ENCODE measurements at regions not wholly inside any gene's neighbourhood (a gene's known extent, or its start where the extent isn't known, plus 50 kb on each side); places are given as distances from the start of the nearest gene placed in this dataset.

DNA sequence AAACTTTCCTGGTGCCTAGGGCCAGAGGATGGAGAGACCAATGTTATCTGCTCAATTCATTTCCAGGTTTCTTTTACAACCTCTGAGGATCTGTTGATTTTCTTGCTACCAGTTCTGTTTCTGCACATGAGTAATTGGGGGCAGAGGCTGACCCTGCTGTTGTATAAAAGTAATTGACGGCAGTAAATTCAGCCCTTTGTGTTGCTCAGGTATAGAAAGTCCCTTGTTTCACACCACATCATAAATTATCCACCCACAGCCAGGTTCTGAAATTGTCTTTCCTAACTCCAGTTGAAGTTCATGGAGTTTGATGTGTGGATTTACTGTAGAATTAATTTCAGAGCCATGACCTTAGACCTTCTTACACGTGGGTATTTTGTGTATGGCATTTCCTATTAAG is 107.4 kb upstream of the GRIK2 start:
- TF ChIP-seq, protein P1, sequence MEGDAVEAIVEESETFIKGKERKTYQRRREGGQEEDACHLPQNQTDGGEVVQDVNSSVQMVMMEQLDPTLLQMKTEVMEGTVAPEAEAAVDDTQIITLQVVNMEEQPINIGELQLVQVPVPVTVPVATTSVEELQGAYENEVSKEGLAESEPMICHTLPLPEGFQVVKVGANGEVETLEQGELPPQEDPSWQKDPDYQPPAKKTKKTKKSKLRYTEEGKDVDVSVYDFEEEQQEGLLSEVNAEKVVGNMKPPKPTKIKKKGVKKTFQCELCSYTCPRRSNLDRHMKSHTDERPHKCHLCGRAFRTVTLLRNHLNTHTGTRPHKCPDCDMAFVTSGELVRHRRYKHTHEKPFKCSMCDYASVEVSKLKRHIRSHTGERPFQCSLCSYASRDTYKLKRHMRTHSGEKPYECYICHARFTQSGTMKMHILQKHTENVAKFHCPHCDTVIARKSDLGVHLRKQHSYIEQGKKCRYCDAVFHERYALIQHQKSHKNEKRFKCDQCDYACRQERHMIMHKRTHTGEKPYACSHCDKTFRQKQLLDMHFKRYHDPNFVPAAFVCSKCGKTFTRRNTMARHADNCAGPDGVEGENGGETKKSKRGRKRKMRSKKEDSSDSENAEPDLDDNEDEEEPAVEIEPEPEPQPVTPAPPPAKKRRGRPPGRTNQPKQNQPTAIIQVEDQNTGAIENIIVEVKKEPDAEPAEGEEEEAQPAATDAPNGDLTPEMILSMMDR (IDR thresholded peaks at IDR 0.05 in 2 of 3, conservative IDR thresholded peaks at IDR 0.05 in 1 of 3; ENCODE audit: borderline replicate concordance in 1 of 3, insufficient read depth in 1 of 3, low read depth in 2 of 3, low read length in 2 of 3): no peak
- TF ChIP-seq, protein P2, sequence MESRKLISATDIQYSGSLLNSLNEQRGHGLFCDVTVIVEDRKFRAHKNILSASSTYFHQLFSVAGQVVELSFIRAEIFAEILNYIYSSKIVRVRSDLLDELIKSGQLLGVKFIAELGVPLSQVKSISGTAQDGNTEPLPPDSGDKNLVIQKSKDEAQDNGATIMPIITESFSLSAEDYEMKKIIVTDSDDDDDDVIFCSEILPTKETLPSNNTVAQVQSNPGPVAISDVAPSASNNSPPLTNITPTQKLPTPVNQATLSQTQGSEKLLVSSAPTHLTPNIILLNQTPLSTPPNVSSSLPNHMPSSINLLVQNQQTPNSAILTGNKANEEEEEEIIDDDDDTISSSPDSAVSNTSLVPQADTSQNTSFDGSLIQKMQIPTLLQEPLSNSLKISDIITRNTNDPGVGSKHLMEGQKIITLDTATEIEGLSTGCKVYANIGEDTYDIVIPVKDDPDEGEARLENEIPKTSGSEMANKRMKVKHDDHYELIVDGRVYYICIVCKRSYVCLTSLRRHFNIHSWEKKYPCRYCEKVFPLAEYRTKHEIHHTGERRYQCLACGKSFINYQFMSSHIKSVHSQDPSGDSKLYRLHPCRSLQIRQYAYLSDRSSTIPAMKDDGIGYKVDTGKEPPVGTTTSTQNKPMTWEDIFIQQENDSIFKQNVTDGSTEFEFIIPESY (IDR thresholded peaks at IDR 0.05; ENCODE audit: extremely low read depth, insufficient replicate concordance, low read length): no peak
- TF ChIP-seq, protein P3, sequence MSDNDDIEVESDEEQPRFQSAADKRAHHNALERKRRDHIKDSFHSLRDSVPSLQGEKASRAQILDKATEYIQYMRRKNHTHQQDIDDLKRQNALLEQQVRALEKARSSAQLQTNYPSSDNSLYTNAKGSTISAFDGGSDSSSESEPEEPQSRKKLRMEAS (IDR thresholded peaks at IDR 0.05): no peak
- TF ChIP-seq, protein P4, sequence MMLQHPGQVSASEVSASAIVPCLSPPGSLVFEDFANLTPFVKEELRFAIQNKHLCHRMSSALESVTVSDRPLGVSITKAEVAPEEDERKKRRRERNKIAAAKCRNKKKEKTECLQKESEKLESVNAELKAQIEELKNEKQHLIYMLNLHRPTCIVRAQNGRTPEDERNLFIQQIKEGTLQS (IDR thresholded peaks at IDR 0.05): no peak
- TF ChIP-seq, protein P5, sequence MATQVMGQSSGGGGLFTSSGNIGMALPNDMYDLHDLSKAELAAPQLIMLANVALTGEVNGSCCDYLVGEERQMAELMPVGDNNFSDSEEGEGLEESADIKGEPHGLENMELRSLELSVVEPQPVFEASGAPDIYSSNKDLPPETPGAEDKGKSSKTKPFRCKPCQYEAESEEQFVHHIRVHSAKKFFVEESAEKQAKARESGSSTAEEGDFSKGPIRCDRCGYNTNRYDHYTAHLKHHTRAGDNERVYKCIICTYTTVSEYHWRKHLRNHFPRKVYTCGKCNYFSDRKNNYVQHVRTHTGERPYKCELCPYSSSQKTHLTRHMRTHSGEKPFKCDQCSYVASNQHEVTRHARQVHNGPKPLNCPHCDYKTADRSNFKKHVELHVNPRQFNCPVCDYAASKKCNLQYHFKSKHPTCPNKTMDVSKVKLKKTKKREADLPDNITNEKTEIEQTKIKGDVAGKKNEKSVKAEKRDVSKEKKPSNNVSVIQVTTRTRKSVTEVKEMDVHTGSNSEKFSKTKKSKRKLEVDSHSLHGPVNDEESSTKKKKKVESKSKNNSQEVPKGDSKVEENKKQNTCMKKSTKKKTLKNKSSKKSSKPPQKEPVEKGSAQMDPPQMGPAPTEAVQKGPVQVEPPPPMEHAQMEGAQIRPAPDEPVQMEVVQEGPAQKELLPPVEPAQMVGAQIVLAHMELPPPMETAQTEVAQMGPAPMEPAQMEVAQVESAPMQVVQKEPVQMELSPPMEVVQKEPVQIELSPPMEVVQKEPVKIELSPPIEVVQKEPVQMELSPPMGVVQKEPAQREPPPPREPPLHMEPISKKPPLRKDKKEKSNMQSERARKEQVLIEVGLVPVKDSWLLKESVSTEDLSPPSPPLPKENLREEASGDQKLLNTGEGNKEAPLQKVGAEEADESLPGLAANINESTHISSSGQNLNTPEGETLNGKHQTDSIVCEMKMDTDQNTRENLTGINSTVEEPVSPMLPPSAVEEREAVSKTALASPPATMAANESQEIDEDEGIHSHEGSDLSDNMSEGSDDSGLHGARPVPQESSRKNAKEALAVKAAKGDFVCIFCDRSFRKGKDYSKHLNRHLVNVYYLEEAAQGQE (IDR thresholded peaks at IDR 0.05; ENCODE audit: low read depth): no peak
- TF ChIP-seq CEBPB (IDR thresholded peaks at IDR 0.05; ENCODE audit: low read depth): no peak
- TF ChIP-seq POLR2A (IDR thresholded peaks at IDR 0.05; ENCODE audit: borderline replicate concordance, extremely low read depth, insufficient read depth, insufficient read length): no peak
- TF ChIP-seq SIN3A (IDR thresholded peaks at IDR 0.05; ENCODE audit: low read depth): no peak

All from HCT116 (cell line).